H9 (cell line): ENCODE measurements at regions not wholly inside any gene's neighbourhood (a gene's known extent, or its start where the extent isn't known, plus 50 kb on each side); places are given as distances from the start of the nearest gene placed in this dataset.

Source experiments
- DNase-seq: peaks from one replicate; pipeline ENCODE4 v3.0.0-alpha.2; 2017
- H2AFZ ChIP-seq: one replicate; pipeline ENCODE4 v1.6.1; 2013; ENCODE audit warnings: mild to moderate bottlenecking, low read length, control low read depth, moderate library complexity
- H2AK5ac ChIP-seq: 2 replicates; pipeline ENCODE4 v1.6.1; 2013; ENCODE audit warnings: low read length, control low read depth, mixed read lengths; ENCODE audit not compliant: insufficient read length
- H2BK120ac ChIP-seq: one replicate; pipeline ENCODE4 v1.6.1; 2013; ENCODE audit warnings: low read depth, mild to moderate bottlenecking, low read length, control low read depth, inconsistent platforms; ENCODE audit not compliant: poor library complexity, severe bottlenecking
- H2BK12ac ChIP-seq: 2 replicates; pipeline ENCODE4 v1.6.1; 2013; ENCODE audit warnings: low read length, control low read depth, mixed read lengths, low read depth; ENCODE audit not compliant: insufficient read length
- H2BK15ac ChIP-seq: 2 replicates; pipeline ENCODE4 v1.6.1; 2013; ENCODE audit warnings: low read depth, low read length, control low read depth
- H2BK20ac ChIP-seq: one replicate; pipeline ENCODE4 v1.6.1; 2013; ENCODE audit warnings: low read depth, mild to moderate bottlenecking, low read length, control low read depth, inconsistent platforms; ENCODE audit not compliant: poor library complexity, severe bottlenecking
- H2BK5ac ChIP-seq: 2 replicates; pipeline ENCODE4 v1.6.1; 2013; ENCODE audit warnings: low read length, control low read depth, mixed read lengths; ENCODE audit not compliant: insufficient read length
- H3K14ac ChIP-seq: 2 replicates; pipeline ENCODE4 v1.6.1; 2013; ENCODE audit warnings: low read length, control low read depth; ENCODE audit not compliant: insufficient read depth
- H3K18ac ChIP-seq: 2 replicates; pipeline ENCODE4 v1.6.1; 2013; ENCODE audit warnings: low read depth, mild to moderate bottlenecking, mixed read lengths, low read length, control low read depth; ENCODE audit not compliant: insufficient read length
- H3K23ac ChIP-seq: 2 replicates; pipeline ENCODE4 v1.6.1; 2013; ENCODE audit warnings: low read length, control low read depth, mixed read lengths, low read depth; ENCODE audit not compliant: insufficient read length
- H3K23me2 ChIP-seq: 2 replicates; pipeline ENCODE4 v1.6.1; 2013; ENCODE audit warnings: low read depth, mild to moderate bottlenecking, mixed read lengths, low read length, control low read depth; ENCODE audit not compliant: insufficient read length, poor library complexity, severe bottlenecking
- H3K27ac ChIP-seq: 2 replicates; pipeline ENCODE4 v1.5.1; 2013; ENCODE audit warnings: low read length, control low read depth, mixed read lengths, low read depth; ENCODE audit not compliant: insufficient read length
- H3K27me3 ChIP-seq: 2 replicates; pipeline ENCODE4 v1.6.1; 2013; ENCODE audit warnings: low read length, control low read depth, inconsistent platforms; ENCODE audit not compliant: insufficient read depth
- H3K4ac ChIP-seq: 2 replicates; pipeline ENCODE4 v1.6.1; 2013; ENCODE audit warnings: low read depth, mild to moderate bottlenecking, control low read depth, inconsistent platforms, low read length, moderate library complexity
- H3K4me1 ChIP-seq: 2 replicates; pipeline ENCODE4 v1.6.1; 2013; ENCODE audit warnings: low read length, control low read depth, inconsistent platforms; ENCODE audit not compliant: insufficient read depth
- H3K4me2 ChIP-seq: 2 replicates; pipeline ENCODE4 v1.6.1; 2013; ENCODE audit warnings: low read length, control low read depth, mixed read lengths; ENCODE audit not compliant: insufficient read length, insufficient read depth
- H3K56ac ChIP-seq: 2 replicates; pipeline ENCODE4 v1.6.1; 2013; ENCODE audit warnings: low read depth, mild to moderate bottlenecking, mixed read lengths, low read length, control low read depth; ENCODE audit not compliant: insufficient read length
- H3K79me1 ChIP-seq: 2 replicates; pipeline ENCODE4 v1.6.1; 2013; ENCODE audit warnings: low read depth, mild to moderate bottlenecking, moderate library complexity, low read length, control low read depth, inconsistent platforms; ENCODE audit not compliant: insufficient read depth, poor library complexity, severe bottlenecking
- H3K79me2 ChIP-seq: 2 replicates; pipeline ENCODE4 v1.6.1; 2013; ENCODE audit warnings: low read length, control low read depth, inconsistent platforms; ENCODE audit not compliant: insufficient read depth
- H3K9ac ChIP-seq: 2 replicates; pipeline ENCODE4 v1.6.1; 2013; ENCODE audit warnings: low read length, control low read depth, mixed read lengths; ENCODE audit not compliant: insufficient read length; ENCODE audit errors: extremely low read depth
- H3K9me3 ChIP-seq: one replicate; pipeline ENCODE4 v1.6.1; 2013; ENCODE audit warnings: low read depth, low read length, inconsistent platforms; ENCODE audit not compliant: control insufficient read depth
- H3T11ph ChIP-seq: one replicate; pipeline ENCODE4 v1.6.1; 2013; ENCODE audit warnings: mild to moderate bottlenecking, low read length, control low read depth, inconsistent platforms
- H4K20me1 ChIP-seq: one replicate; pipeline ENCODE4 v1.6.1; 2013; ENCODE audit not compliant: control insufficient read depth, insufficient read length, insufficient read depth
- H4K5ac ChIP-seq: 2 replicates; pipeline ENCODE4 v1.6.1; 2013; ENCODE audit warnings: low read depth, mild to moderate bottlenecking, mixed read lengths, low read length, control low read depth; ENCODE audit not compliant: insufficient read length
- H4K8ac ChIP-seq: replicated peaks from 2 replicates; pipeline ENCODE4 v1.6.1; 2013; ENCODE audit warnings: low read length, control low read depth, mixed read lengths, low read depth; ENCODE audit not compliant: insufficient read length
- H4K91ac ChIP-seq: 2 replicates; pipeline ENCODE4 v1.6.1; 2013; ENCODE audit warnings: low read depth, mild to moderate bottlenecking, moderate library complexity, mixed read lengths, low read length, control low read depth; ENCODE audit not compliant: insufficient read length
- H3K27ac Mint-ChIP-seq, 3 experiments: 2 replicates in 2 of 3; 3 replicates in 1 of 3; pipeline ENCODE4 v1.8.0; 2020 to 2021; ENCODE audit warnings: mixed read lengths in 3 of 3, mild to moderate bottlenecking in 1 of 3, moderate library complexity in 1 of 3
- H3K27me3 Mint-ChIP-seq: 2 replicates; pipeline ENCODE4 v1.8.0; 2021; ENCODE audit warnings: low read depth, mild to moderate bottlenecking, moderate library complexity, mixed read lengths
- H3K36me3 Mint-ChIP-seq, 3 experiments: 2 replicates in 2 of 3; 3 replicates in 1 of 3; pipeline ENCODE4 v1.8.0; 2020 to 2021; ENCODE audit warnings: low read depth in 3 of 3, mixed read lengths in 3 of 3; ENCODE audit not compliant: insufficient read depth in 1 of 3
- H3K4me1 Mint-ChIP-seq, 2 experiments: 2 replicates each; pipeline ENCODE4 v1.8.0; 2020; ENCODE audit warnings: mixed read lengths in 2 of 2
- H3K4me3 Mint-ChIP-seq, 2 experiments: 2 replicates in 1 of 2; 3 replicates in 1 of 2; pipeline ENCODE4 v1.8.0; 2020 to 2021; ENCODE audit warnings: mild to moderate bottlenecking in 2 of 2, mixed read lengths in 2 of 2, moderate library complexity in 1 of 2
- H3K9me3 Mint-ChIP-seq, 2 experiments: 2 replicates in 1 of 2; 3 replicates in 1 of 2; pipeline ENCODE4 v1.8.0; 2020; ENCODE audit warnings: mild to moderate bottlenecking in 2 of 2, mixed read lengths in 2 of 2, moderate library complexity in 1 of 2
- WGBS: extraction: QIAGEN DNeasy Blood & Tissue Kit; methylation state at CpG from one replicate; pipeline ENCODE4 v1.1.7; 2013; ENCODE audit warnings: missing lambda C conversion rate, low lambda C conversion rate, mixed read lengths; ENCODE audit not compliant: insufficient read length; ENCODE audit errors: extremely low coverage; 5-methylcytosine and 5-hydroxymethylcytosine counted together
- TF ChIP-seq, protein P1 (sequence below): fragments of 200-600 bp; sonication (generic); conservative IDR thresholded peaks from 3 replicates; pipeline ENCODE4 v1.8.0; 2021; ENCODE audit warnings: antibody characterized with exemption, mild to moderate bottlenecking

DNA sequence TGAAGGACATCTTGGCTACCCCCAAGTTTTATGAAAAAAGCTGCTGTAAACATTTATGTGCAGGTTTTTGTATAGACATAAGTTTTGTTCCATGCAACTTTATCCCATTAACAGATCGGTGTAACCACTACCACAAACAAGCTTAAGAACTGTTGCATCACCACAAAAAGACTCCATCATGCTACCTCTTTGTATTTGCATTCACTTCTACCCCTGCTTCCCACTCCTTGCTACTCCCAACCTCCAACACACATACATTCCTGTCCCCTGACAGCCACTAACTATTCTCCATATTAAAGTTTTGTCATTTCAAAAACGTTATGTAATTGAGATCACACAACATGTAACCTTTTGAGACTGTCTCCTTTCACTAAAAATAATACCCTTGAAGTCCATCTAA, 57.8 kb upstream of the LHFPL2 start:
- Histone ChIP-seq H4K91ac (no peak overlapping the region), H3K27ac (no peak overlapping the region), H3T11ph (no peak overlapping the region), H2BK12ac (no peak overlapping the region), H3K23me2 (no peaks in the 10 kb centered on the region), H2BK120ac (no peak overlapping the region), H3K14ac (no peak overlapping the region), H3K4me2 (no peak overlapping the region), H3K79me2 (no peaks in the 10 kb centered on the region), H2BK15ac (no peak overlapping the region), H3K56ac (no peak overlapping the region), H4K20me1 (no peaks in the 10 kb centered on the region), H2AFZ (no peak overlapping the region), H3K79me1 (no peaks in the 10 kb centered on the region), H2AK5ac (no peak overlapping the region), H4K8ac (no peak overlapping the region), H3K18ac (no peak overlapping the region), H3K27me3 (no peaks in the 10 kb centered on the region), H4K5ac (no peak overlapping the region), H3K9me3 (no peaks in the 10 kb centered on the region), H3K9ac (peak overlapping the region; percentile 31), H2BK20ac (no peak overlapping the region), H3K23ac (no peak overlapping the region), H3K4ac (no peak overlapping the region), H2BK5ac (no peak overlapping the region), H3K4me1 (no peaks in the 10 kb centered on the region)
- no peak for DNase-seq
- TF ChIP-seq, protein P1, sequence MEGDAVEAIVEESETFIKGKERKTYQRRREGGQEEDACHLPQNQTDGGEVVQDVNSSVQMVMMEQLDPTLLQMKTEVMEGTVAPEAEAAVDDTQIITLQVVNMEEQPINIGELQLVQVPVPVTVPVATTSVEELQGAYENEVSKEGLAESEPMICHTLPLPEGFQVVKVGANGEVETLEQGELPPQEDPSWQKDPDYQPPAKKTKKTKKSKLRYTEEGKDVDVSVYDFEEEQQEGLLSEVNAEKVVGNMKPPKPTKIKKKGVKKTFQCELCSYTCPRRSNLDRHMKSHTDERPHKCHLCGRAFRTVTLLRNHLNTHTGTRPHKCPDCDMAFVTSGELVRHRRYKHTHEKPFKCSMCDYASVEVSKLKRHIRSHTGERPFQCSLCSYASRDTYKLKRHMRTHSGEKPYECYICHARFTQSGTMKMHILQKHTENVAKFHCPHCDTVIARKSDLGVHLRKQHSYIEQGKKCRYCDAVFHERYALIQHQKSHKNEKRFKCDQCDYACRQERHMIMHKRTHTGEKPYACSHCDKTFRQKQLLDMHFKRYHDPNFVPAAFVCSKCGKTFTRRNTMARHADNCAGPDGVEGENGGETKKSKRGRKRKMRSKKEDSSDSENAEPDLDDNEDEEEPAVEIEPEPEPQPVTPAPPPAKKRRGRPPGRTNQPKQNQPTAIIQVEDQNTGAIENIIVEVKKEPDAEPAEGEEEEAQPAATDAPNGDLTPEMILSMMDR = no peak
- H3K36me3 Mint-ChIP-seq = peaks cover 4 to 19% (median 12%) of the 10 kb centered on the region in 3 experiments; a peak in 6 of 7 replicates
- no CpG with 5 or more reads among the region's 2 CpGs for whole genome bisulfite sequencing
- H3K9me3 Mint-ChIP-seq = peaks cover 18 to 25% of the 10 kb centered on the region in 2 experiments
- no peak overlapping the region for H3K27ac Mint-ChIP-seq
- peaks cover 6 to 7% of the 10 kb centered on the region in 2 experiments; a peak in 3 of 4 replicates for H3K4me1 Mint-ChIP-seq
- peaks cover 1% of the 10 kb centered on the region; the same call in 1 of the 2 replicates for H3K27me3 Mint-ChIP-seq
- no peak overlapping the region for H3K4me3 Mint-ChIP-seq
